Heart right ventricle (tissue), 16 donors: ENCODE measurements at regions not wholly inside any gene's neighbourhood (a gene's known extent, or its start where the extent isn't known, plus 50 kb on each side); places are given as distances from the start of the nearest gene placed in this dataset.
"Not testable (repeated sequence)": the region's sequence is repeated elsewhere in the genome, so short reads cannot be mapped to it uniquely, and the experiment has no call there.

Source experiments
- ATAC-seq, 8 donors: fragments of 200-7000 bp; cut with Tn5 transposase; one replicate each; pipeline ENCODE4 v1.9.1; 2020; ENCODE audit warnings: mild to moderate bottlenecking in 8 of 8, moderate library complexity in 8 of 8, moderate number of reproducible peaks in 1 of 8
- DNase-seq, 2 donors: peaks; one replicate each; pipeline ENCODE4 v3.0.0-alpha.2; 2020
- H3K27ac ChIP-seq, 10 donors: fragments of 200-600 bp; sonication (generic) in 2 of 10; one replicate each; pipeline versions ENCODE4 v1.5.0 to v1.8.0; 2020 to 2022; ENCODE audit warnings: mild to moderate bottlenecking in 3 of 10
- H3K27me3 ChIP-seq, 7 donors: fragments of 200-600 bp; one replicate each; pipeline ENCODE4 v1.8.0; 2021 to 2022; ENCODE audit warnings: mild to moderate bottlenecking in 2 of 7
- H3K36me3 ChIP-seq, 9 donors: fragments of 200-600 bp; sonication (generic) in 1 of 9; one replicate each; pipeline versions ENCODE4 v1.5.0 to v1.8.0; 2020 to 2022; ENCODE audit warnings: mild to moderate bottlenecking in 2 of 9
- H3K4me1 ChIP-seq, 9 donors: fragments of 200-600 bp; sonication (generic) in 1 of 9; one replicate each; pipeline versions ENCODE4 v1.5.0 to v1.8.0; 2020 to 2022; ENCODE audit warnings: mild to moderate bottlenecking in 4 of 9
- H3K4me3 ChIP-seq, 10 donors: fragments of 200-600 bp; sonication (generic) in 2 of 10; one replicate each; pipeline versions ENCODE4 v1.5.0 to v1.8.0; 2020 to 2022; ENCODE audit warnings: mild to moderate bottlenecking in 7 of 10, moderate library complexity in 2 of 10
- H3K9me3 ChIP-seq, 11 donors: fragments of 200-600 bp in 10 of 11; sonication (generic) in 2 of 11; one replicate each; pipeline versions ENCODE4 v1.5.0 to v1.8.0; 2013 to 2022; ENCODE audit warnings: mild to moderate bottlenecking in 2 of 11, control low read depth in 1 of 11, moderate library complexity in 1 of 11
- WGBS, 2 donors: extraction: QIAGEN DNeasy Blood & Tissue Kit; methylation state at CpG; one replicate each; pipeline ENCODE4 v1.1.7; 2013; ENCODE audit warnings: inconsistent platforms in 1 of 2; 5-methylcytosine and 5-hydroxymethylcytosine counted together
- intact Hi-C, 10 donors: fragments of 100-400 bp; cut with DNase I; formaldehyde crosslinking; loops; one replicate each; pipeline versions ENCODE4 v1.11.1 to v1.14.2; 2022
- TF ChIP-seq, protein P1 (sequence below), 9 donors: fragments of 200-600 bp; sonication (generic) in 2 of 9; IDR thresholded peaks; one replicate each; pipeline versions ENCODE4 v1.5.0 to v1.8.0; 2021 to 2022; ENCODE audit warnings: antibody characterized with exemption in 9 of 9, mild to moderate bottlenecking in 5 of 9, moderate library complexity in 1 of 9
- donor health status: Arrhythmogenic right ventricular cardiomyopathy.
- donor health status: ischemic (EF 13 %, LVEDD 7.1; RV severe dilation, severe dysfunction).
- donor health status: healthy with polysubstance abuse.
- donor health status: DM: no; HTN: yes; CAD: no.
- donor health status: DM: no; HTN: no; CAD: no.
- donor health status: ischemic (EF 25% LVEDD 6.9; RV normal size, moderate dysfunction).
- donor health status: ischemic (EF 25% LVEDD 5.7; RV mildly dilated, moderate dysfunction).
- donor health status: healthy.
- donor health status: DM: yes; HTN: yes; CAD: no.
- donor health status: Ischemic cardiomyopathy.
- donor health status: ischemic (EF 35%, LVEDD 5.7; RV mildly dilated, moderate dysfunction).
- donor health status: nonischemic (EF 11% LVEDD 7.7; RV severe dilation, severe dysfunction).
- donor health status: DM: yes; HTN: yes; CAD: no.
- donor health status: PGD.
- donor health status: ischemic (EF 29% LVEDD 5.4; RV normal size, mild dysfunction).
- donor health status: nonischemic (EF 23%, LVEDD 6.1; RV moderate dilation, normal function).

DNA sequence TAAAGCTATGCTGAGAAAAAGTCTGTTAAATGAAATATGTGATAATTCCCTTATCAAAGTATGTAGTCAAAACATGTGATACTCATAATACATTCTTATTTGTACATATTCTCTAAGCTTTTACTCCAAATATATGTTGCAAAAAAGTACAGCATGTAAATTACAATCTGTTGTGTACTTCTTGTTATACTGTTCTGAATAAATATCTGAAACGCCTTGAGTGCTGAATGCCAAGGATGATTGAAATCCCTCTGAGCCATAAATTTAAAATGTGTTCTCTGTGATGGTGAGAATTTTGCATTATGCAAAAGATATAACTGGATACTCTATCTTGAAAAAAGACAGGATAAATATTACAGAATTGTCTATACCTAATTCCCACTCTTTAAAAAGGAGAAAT lies 1128.0 kb downstream of the STPG2 start:
- intact Hi-C loops: no loop called here
- Histone ChIP-seq H3K4me3 (no peak overlapping the region), H3K36me3 (no peaks in the 10 kb centered on the region), H3K4me1 (no peaks in the 10 kb centered on the region), H3K9me3 (no peaks in the 10 kb centered on the region), H3K27ac (no peak overlapping the region), H3K27me3 (no peaks in the 10 kb centered on the region)
- WGBS, 2 donors: 59 to 63% methylated on average over 1 of the region's 1 CpG
- TF ChIP-seq, protein P1, sequence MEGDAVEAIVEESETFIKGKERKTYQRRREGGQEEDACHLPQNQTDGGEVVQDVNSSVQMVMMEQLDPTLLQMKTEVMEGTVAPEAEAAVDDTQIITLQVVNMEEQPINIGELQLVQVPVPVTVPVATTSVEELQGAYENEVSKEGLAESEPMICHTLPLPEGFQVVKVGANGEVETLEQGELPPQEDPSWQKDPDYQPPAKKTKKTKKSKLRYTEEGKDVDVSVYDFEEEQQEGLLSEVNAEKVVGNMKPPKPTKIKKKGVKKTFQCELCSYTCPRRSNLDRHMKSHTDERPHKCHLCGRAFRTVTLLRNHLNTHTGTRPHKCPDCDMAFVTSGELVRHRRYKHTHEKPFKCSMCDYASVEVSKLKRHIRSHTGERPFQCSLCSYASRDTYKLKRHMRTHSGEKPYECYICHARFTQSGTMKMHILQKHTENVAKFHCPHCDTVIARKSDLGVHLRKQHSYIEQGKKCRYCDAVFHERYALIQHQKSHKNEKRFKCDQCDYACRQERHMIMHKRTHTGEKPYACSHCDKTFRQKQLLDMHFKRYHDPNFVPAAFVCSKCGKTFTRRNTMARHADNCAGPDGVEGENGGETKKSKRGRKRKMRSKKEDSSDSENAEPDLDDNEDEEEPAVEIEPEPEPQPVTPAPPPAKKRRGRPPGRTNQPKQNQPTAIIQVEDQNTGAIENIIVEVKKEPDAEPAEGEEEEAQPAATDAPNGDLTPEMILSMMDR (IDR thresholded peaks at IDR 0.05): no peak
- ATAC-seq (no peak), DNase-seq (no peak)

DNA sequence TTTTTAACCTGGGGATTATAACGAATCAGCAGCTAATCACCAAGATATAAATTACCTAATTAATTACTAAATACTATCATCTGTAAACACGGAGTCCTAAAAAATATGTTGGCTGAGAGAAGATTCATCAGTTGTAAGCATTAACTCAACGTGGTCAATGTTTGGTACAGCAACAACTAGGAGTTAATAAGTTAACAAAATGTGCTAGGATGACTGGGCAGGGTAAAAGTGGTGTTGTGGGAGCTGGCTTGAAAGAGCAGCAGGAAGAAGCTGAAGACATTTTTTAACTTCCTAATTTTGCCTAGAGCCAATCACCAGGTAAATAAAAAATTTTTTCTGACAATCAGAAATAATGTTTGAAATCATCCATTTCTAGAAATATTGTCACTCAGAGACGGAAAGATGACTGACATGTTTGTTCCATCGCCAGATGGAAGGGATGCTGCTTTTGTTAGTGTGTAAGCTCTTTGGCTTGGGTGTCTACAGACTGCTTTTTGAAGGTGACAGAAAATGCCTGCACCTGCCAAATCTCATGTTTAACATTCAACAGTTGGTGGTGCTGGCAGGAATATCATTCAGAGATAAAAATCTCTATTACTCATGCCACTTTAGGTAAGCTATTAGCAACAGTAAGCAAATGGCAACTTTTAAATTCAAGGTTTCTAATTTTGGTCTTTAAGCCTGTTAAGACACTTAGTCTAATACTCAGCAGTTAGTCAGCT lies 1126.9 kb downstream of the STPG2 start:
- no peaks in the 10 kb centered on the region for H3K4me1 ChIP-seq
- ATAC-seq (no peak), DNase-seq (no peak)
- no peaks in the 10 kb centered on the region for H3K27me3 ChIP-seq
- TF ChIP-seq, protein P1 (IDR thresholded peaks at IDR 0.05): no peak
- 61 to 67% methylated on average over 5 of the region's 5 CpGs for WGBS, 2 donors
- no peak overlapping the region for H3K27ac ChIP-seq
- H3K4me3 ChIP-seq: no peak overlapping the region
- intact Hi-C loops: no loop called here
- no peaks in the 10 kb centered on the region for H3K36me3 ChIP-seq
- no peaks in the 10 kb centered on the region for H3K9me3 ChIP-seq

DNA sequence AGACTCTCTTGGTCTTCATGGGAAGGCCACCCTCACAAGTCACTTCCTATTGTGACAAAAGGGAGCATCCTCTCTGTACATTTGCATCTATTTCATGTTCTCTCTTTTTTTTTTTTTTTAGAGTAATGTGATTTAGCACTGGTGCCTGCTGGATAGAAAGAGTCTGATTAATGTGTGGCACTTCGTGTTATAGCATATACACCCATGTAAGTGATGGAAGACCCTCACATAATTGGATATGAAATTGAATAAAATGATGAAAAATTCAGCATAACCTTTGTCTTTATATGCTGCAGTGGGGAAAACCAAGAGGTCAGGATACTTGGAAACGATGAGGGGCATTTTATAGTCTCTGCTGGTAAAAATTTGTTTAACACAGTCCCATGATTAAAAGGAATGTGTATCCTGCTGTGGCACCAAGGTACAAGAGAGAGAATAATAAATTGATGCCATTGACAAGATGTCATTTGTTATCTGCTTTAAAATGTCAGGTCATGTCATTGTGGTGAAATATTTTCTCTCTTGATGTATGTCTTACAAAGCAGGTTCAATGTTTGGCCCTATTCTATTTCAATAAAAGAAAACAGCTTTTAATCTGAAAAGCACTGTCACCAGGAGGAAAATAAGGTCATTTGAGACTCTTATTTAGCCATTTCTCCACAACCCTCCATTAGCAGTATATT lies 1115.4 kb downstream of the STPG2 start:
- no peaks in the 10 kb centered on the region for H3K9me3 ChIP-seq
- no peaks in the 10 kb centered on the region for H3K4me1 ChIP-seq
- DNase-seq: no peak
- TF ChIP-seq, protein P1 (IDR thresholded peaks at IDR 0.05): no peak
- no peaks in the 10 kb centered on the region for H3K36me3 ChIP-seq
- no peak for ATAC-seq
- 61 to 67% methylated on average over 2 of the region's 2 CpGs for WGBS, 2 donors
- no peak overlapping the region for H3K27ac ChIP-seq
- H3K4me3 ChIP-seq: no peak overlapping the region
- no peaks in the 10 kb centered on the region for H3K27me3 ChIP-seq
- intact Hi-C loops: no loop called here

DNA sequence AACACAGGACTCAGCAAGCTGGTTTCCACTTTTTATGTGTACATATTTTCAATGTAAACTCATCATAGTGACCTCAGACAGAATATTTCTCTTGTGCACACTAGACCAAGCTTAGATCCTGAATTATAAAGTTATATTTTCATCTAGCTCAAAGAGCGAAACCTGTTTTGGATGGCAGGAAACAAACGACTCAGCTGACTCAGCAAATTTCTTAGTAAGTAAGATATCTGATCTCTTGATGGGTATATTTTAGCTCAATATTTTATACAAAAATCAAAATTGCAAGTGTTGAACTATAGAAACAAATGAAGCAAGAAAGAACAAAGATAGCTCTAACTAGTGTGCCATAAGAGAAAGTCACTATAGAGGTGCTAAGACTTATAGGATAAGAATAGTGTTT lies 1114.5 kb downstream of the STPG2 start:
- no peak overlapping the region for H3K4me3 ChIP-seq
- no peaks in the 10 kb centered on the region for H3K36me3 ChIP-seq
- H3K27me3 ChIP-seq: no peaks in the 10 kb centered on the region
- TF ChIP-seq, protein P1 (IDR thresholded peaks at IDR 0.05): no peak
- H3K9me3 ChIP-seq: no peaks in the 10 kb centered on the region
- H3K27ac ChIP-seq: no peak overlapping the region
- H3K4me1 ChIP-seq: no peaks in the 10 kb centered on the region
- WGBS, 2 donors: 61 to 72% methylated on average over 2 of the region's 2 CpGs
- ATAC-seq: no peak
- intact Hi-C loops: no loop called here
- no peak for DNase-seq

DNA sequence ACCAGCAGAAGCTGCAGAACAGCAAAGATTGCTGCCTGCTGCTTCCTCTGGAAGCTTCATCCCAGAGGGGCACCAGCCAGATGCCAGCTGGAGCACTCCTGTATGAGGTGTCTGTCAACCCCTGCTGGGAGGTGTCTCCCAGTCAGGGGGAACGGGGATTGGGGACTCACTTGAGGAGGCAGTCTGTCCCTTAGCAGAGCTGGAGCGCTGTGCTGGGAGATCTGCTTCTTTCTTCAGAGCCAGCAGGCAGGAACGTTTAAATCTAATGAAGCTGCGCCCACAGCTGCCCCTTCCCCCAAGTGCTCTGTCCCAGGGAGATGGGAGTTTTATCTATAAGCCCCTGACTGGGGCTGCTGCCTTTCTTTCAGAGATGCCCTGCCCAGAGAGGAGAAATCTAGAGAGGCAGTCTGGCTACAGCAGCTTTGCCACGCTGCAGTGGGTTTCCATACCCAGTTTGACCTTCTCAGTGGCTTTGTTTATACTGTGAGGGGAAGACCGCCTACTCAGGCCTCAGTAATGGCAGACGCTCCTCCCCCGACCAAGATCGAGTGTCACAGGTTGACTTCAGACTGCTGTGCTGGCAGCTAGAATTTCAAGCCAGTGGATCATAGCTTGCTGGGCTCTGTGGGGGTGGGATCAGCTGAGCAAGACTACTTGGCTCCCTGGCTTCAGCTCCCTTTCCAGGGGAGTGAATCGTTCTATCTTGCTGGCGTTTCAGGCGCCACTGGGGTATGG lies 1105.7 kb downstream of the STPG2 start:
- ATAC-seq, H3K4me1 ChIP-seq, H3K4me3 ChIP-seq, H3K36me3 ChIP-seq, DNase-seq, H3K27ac ChIP-seq, H3K9me3 ChIP-seq, intact Hi-C loops, H3K27me3 ChIP-seq: not testable (repeated sequence)
- 55 to 63% methylated on average over 12 of the region's 12 CpGs for WGBS, 2 donors
